Parathyroid adenoma (tissue), 2 donors: ENCODE measurements at regions not wholly inside any gene's neighbourhood (a gene's known extent, or its start where the extent isn't known, plus 50 kb on each side); places are given as distances from the start of the nearest gene placed in this dataset.

Experiments
- H2AFZ ChIP-seq: fragments of 300-600 bp; sonication (generic); one replicate; pipeline ENCODE4 v1.7.0; 2017; ENCODE audit warnings: antibody characterized with exemption, mild to moderate bottlenecking
- H3K27ac ChIP-seq: fragments of 300-600 bp; sonication (generic); one replicate; pipeline ENCODE4 v1.7.0; 2017
- H3K27me3 ChIP-seq: fragments of 300-600 bp; sonication (generic); one replicate; pipeline ENCODE4 v1.7.0; 2017; ENCODE audit warnings: low read length; ENCODE audit not compliant: control insufficient read depth, insufficient read depth
- H3K36me3 ChIP-seq: fragments of 300-600 bp; sonication (generic); one replicate; pipeline ENCODE4 v1.7.0; 2017; ENCODE audit warnings: low read length; ENCODE audit not compliant: control insufficient read depth, insufficient read depth
- H3K4me1 ChIP-seq: fragments of 300-600 bp; sonication (generic); one replicate; pipeline ENCODE4 v1.7.0; 2017; ENCODE audit warnings: control low read depth
- H3K4me2 ChIP-seq: fragments of 300-600 bp; sonication (generic); one replicate; pipeline ENCODE4 v1.7.0; 2017; ENCODE audit warnings: low read length
- H3K4me3 ChIP-seq: fragments of 300-600 bp; sonication (generic); one replicate; pipeline ENCODE4 v1.7.0; 2017; ENCODE audit warnings: low read depth, low read length
- H3K79me2 ChIP-seq: fragments of 300-600 bp; sonication (generic); one replicate; pipeline ENCODE4 v1.7.0; 2017; ENCODE audit warnings: control low read depth
- H3K9ac ChIP-seq: fragments of 300-600 bp; sonication (generic); one replicate; pipeline ENCODE4 v1.7.0; 2017; ENCODE audit warnings: mild to moderate bottlenecking
- H3K9me3 ChIP-seq: fragments of 300-600 bp; sonication (generic); one replicate; pipeline ENCODE4 v1.7.0; 2017; ENCODE audit warnings: low read length; ENCODE audit not compliant: control insufficient read depth
- TF ChIP-seq, protein P1 (sequence below): fragments of 300-600 bp; sonication (generic); IDR thresholded peaks from one replicate; pipeline ENCODE4 v1.7.0; 2017; ENCODE audit warnings: antibody characterized with exemption, mild to moderate bottlenecking
- donor health status: primary hyperparathyroidism.

DNA sequence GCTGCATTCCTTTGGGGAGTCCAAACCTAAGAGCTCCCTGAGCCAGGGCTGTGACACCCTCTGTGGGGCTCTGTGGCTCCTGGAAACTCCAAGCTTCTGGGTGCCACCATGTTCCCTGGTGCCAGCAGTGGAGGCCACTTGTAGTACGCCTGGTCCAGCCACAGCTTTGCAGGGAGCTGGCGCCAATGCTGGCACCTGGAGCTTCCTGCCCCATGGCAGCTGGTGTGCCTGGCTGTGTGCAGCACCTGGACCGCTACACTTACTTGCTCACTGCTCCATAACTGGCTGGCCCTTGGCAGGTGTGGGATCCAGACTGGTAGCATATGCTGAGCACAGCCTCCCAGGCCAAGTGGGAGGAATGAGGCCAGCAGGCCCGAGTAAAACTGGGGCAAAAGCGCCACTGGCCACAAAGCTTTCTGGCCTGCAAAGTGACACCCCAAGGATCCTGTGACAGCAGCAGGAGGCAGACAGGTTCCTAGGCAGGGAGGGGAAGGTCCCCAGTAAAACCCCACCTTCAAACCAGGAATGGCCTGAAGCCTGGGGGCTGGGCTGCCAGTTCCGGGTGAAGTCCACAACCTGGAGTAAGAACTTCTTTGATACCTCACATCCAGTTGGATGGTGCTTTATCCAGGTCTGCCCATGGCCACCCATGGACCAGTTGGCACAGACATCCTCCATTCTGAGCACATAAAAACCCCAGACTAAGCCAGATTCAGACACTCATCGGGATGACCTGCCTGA, 461.0 kb downstream of the TBC1D32 start:
- Histone ChIP-seq H3K9ac (no peak overlapping the region), H3K27ac (no peak overlapping the region), H3K9me3 (no peaks in the 10 kb centered on the region), H3K27me3 (no peaks in the 10 kb centered on the region), H3K4me1 (no peaks in the 10 kb centered on the region), H3K79me2 (no peaks in the 10 kb centered on the region), H3K4me3 (no peak overlapping the region), H3K4me2 (no peak overlapping the region), H3K36me3 (no peaks in the 10 kb centered on the region), H2AFZ (no peak overlapping the region)
- TF ChIP-seq, protein P1, sequence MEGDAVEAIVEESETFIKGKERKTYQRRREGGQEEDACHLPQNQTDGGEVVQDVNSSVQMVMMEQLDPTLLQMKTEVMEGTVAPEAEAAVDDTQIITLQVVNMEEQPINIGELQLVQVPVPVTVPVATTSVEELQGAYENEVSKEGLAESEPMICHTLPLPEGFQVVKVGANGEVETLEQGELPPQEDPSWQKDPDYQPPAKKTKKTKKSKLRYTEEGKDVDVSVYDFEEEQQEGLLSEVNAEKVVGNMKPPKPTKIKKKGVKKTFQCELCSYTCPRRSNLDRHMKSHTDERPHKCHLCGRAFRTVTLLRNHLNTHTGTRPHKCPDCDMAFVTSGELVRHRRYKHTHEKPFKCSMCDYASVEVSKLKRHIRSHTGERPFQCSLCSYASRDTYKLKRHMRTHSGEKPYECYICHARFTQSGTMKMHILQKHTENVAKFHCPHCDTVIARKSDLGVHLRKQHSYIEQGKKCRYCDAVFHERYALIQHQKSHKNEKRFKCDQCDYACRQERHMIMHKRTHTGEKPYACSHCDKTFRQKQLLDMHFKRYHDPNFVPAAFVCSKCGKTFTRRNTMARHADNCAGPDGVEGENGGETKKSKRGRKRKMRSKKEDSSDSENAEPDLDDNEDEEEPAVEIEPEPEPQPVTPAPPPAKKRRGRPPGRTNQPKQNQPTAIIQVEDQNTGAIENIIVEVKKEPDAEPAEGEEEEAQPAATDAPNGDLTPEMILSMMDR, result no peak

DNA sequence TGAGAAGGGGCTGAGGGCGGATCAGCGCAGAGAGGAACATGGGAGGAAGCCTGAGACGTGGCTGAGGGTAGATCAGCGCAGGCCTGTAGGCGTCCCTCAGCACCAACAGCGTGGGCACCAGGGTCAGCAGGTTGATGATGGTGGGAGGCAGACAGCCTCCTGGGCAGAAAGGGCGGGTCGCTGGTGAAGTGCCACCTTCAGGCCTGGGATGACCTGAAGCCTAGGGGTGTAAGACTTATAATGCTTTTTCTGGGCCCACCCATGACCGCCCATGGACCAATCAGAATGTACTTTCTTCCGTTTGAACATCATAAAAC, 462.1 kb downstream of the TBC1D32 start:
- no peaks in the 10 kb centered on the region for H3K4me1 ChIP-seq
- TF ChIP-seq, protein P1, result no peak
- H3K9ac ChIP-seq, result no peak overlapping the region
- H3K4me2 ChIP-seq, result no peak overlapping the region
- H3K36me3 ChIP-seq, result no peaks in the 10 kb centered on the region
- no peaks in the 10 kb centered on the region for H3K79me2 ChIP-seq
- H3K27me3 ChIP-seq, result no peaks in the 10 kb centered on the region
- H3K4me3 ChIP-seq, result no peak overlapping the region
- no peak overlapping the region for H2AFZ ChIP-seq
- H3K27ac ChIP-seq, result no peak overlapping the region
- no peaks in the 10 kb centered on the region for H3K9me3 ChIP-seq

DNA sequence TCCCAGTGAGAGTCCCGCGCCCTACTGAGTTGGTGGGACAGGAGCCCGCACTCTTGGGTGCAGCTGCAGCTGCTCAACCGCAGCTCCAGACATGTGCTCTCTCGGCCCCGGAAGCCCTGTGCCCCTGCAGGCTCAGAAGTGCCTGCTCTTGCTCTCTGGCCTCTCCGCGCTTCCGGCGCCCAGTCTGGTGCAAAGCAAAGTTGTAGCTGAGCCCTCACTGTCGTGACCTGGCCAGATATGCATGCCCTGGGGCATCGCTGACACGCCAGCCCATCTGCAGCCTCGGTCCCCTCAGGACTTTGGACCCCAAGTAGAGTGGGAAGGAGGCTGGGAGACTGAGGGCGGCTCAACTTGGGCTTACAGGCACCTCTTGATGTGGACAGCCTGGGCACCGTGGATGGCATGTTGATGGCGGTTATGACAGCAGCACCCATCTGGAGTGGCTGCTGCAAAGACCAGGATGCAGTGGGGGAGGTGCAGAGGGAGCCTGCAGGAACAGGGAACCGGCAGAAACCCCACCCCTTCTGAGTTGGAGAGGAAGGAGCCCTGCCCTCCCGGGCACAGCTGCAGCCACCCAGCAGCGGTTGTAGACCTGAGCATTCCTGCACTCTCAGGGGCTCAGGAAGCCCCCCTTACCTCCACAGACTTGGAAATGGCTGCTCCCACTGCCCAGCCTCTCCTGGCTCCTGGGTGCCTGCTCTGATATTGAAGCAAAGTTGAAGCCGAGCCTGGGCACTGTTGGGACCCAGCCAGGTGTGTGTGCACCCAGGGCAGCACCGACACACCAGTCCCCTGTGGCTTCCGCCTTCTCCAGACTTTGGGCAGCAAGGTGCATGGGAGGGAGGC, 462.6 kb downstream of the TBC1D32 start:
- no peaks in the 10 kb centered on the region for H3K4me1 ChIP-seq
- H3K36me3 ChIP-seq, result no peaks in the 10 kb centered on the region
- H3K4me3 ChIP-seq, result no peak overlapping the region
- TF ChIP-seq, protein P1, result no peak
- H3K27ac ChIP-seq, result no peak overlapping the region
- no peak overlapping the region for H3K4me2 ChIP-seq
- no peaks in the 10 kb centered on the region for H3K79me2 ChIP-seq
- H3K27me3 ChIP-seq, result no peaks in the 10 kb centered on the region
- no peaks in the 10 kb centered on the region for H3K9me3 ChIP-seq
- no peak overlapping the region for H3K9ac ChIP-seq
- H2AFZ ChIP-seq, result no peak overlapping the region

DNA sequence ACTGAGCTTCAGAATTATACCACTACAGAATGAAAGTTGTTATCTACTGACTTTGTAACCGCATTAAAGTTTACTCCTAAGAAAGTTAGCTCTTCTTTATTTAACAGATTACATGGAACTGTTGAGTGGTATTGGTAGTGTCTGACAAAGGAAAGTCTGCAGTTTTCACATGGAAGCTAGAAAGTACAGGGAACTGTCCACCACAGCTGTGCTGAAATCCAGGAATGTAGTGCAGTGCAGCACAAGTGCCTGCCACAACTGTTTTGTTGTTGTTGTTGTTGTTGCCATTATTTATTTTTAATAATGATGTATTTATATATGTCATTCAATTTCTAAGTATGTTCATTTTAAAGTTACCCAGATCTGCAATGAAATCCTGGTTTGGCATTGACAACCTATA, 464.9 kb downstream of the TBC1D32 start:
- no peak overlapping the region for H2AFZ ChIP-seq
- no peaks in the 10 kb centered on the region for H3K27me3 ChIP-seq
- TF ChIP-seq, protein P1, result no peak
- no peaks in the 10 kb centered on the region for H3K4me1 ChIP-seq
- H3K4me3 ChIP-seq, result no peak overlapping the region
- no peaks in the 10 kb centered on the region for H3K79me2 ChIP-seq
- H3K4me2 ChIP-seq, result no peak overlapping the region
- H3K9me3 ChIP-seq, result no peaks in the 10 kb centered on the region
- no peak overlapping the region for H3K27ac ChIP-seq
- H3K36me3 ChIP-seq, result no peaks in the 10 kb centered on the region
- H3K9ac ChIP-seq, result no peak overlapping the region
